ENCODE measurements at regions not wholly inside any gene's neighbourhood (a gene's known extent, or its start where the extent isn't known, plus 50 kb on each side); places are given as distances from the start of the nearest gene placed in this dataset.

DNA sequence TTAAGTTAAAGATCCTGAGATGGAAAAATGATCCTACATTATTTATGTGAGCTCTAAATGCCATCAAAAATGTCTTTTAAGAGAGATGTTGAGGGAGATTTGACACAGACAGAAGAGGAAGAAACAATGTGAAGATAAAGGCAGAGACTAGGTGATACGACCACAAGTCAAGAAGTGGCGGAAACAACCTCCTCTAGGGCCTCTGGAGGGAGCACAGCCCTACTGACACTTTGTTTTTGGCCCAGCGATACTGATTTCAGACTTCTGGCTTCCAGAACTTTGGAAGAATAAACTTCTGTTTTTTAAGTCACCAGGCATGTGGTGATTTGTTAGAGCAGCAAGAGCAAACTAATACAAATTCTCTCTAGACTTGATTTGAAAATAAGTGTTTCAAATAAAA is 1216.1 kb downstream of the FSTL5 start:
- DNase-seq (ENCODE audit: low spot score in 2 of 2) = no peak
- no peak for ATAC-seq
- no peak overlapping the region for H3K27ac Mint-ChIP-seq
- H3K36me3 Mint-ChIP-seq = no peaks in the 10 kb centered on the region
- peaks cover 5 to 9% of the 10 kb centered on the region in 2 donors for H3K9me3 Mint-ChIP-seq

DNA sequence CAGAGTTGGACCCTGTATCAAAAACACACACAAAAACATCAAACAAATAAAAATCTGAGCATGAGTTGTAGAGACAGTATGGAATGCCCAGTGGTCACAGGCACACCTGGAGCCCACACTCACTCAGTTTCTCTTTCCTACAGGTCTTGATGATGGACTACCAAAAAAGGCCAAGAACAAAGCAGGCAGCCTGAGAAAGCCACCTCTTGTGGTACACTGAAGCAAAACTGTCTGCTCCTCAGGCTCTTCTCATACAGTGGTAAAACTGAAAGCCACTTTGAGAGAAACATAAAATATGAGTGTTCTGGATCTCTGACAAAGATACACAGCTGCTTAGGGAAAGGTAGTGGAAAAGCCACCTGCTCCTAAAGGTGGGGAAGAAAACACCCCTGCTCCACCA is 1206.9 kb downstream of the FSTL5 start:
- no peak overlapping the region for H3K27ac Mint-ChIP-seq
- no peak for ATAC-seq
- no peaks in the 10 kb centered on the region for H3K36me3 Mint-ChIP-seq
- H3K9me3 Mint-ChIP-seq = peaks cover 3 to 19% of the 10 kb centered on the region in 2 donors
- no peak for DNase-seq (ENCODE audit: low spot score in 2 of 2)

DNA sequence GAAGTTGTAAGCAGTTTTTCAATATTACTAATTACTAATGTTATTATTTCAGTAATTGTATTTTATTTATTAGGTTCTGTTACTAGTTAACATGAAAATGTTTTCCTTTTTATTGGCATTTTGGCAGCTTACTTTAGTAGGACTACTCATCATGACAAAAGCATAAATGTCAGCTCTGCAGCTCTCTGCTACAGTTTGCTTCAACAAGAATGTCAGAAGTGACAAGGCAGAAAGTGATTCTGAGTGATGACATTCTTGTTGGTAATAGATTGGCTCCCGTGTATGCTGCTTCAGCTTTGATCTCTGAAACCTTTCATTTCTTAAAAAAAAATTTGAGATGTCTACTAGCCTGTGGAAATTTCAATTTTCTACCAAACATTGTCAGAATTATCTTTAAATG is 1193.9 kb downstream of the FSTL5 start:
- ATAC-seq = no peak
- Mint-ChIP-seq H3K27ac (no peak overlapping the region), H3K36me3 (no peaks in the 10 kb centered on the region), H3K9me3 (peaks cover 8 to 14% of the 10 kb centered on the region in 2 donors)
- DNase-seq (ENCODE audit: low spot score in 2 of 2) = no peak

DNA sequence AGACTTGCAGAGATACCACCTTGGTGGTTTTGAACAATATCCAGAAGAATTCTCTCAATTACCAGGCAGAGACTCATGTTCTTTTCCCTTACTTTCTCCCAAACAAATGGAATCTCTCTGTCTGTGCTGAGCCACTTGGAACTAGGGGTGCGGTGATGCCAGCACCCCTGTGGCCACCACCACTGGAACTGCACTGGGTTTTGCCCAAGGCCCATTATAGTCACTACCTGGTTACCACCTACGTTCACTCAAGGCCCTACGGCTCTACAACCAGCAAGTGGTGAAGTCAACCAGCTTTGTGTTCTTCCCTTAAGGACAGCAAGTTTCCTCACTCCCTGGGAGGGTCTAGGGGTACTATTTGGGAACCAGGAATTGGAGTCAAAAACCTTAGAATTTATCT is 1183.7 kb downstream of the FSTL5 start:
- Mint-ChIP-seq H3K9me3 (peaks cover 21 to 35% of the 10 kb centered on the region in 2 donors), H3K36me3 (peaks cover 0 to 6% of the 10 kb centered on the region in 2 donors), H3K27ac (no peak overlapping the region)
- ATAC-seq (no peak), DNase-seq (ENCODE audit: low spot score in 2 of 2) (no peak)

DNA sequence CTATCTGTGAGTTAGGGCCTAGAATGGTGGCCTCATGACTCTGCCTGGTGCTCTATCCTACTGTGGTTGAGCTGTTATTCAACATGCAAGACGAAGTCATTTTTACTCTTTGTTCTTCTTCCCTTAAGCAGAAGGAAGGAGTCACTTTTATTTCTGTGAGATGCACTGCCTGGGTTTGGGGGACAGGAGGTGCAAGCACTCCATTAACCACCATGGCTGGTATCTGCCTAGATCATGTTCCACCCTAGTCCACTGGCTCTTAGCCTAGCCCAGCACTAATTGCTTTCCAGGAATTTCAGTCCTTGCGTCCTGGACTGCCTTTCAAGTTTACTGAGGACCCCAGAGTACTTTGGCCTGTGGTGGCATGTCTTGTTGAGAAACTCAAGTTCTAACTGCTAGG is 1182.7 kb downstream of the FSTL5 start:
- Mint-ChIP-seq H3K36me3 (peaks cover 0 to 6% of the 10 kb centered on the region in 2 donors), H3K27ac (no peak overlapping the region), H3K9me3 (peaks cover 21 to 33% of the 10 kb centered on the region in 2 donors)
- no peak for DNase-seq (ENCODE audit: low spot score in 2 of 2)
- ATAC-seq = no peak

DNA sequence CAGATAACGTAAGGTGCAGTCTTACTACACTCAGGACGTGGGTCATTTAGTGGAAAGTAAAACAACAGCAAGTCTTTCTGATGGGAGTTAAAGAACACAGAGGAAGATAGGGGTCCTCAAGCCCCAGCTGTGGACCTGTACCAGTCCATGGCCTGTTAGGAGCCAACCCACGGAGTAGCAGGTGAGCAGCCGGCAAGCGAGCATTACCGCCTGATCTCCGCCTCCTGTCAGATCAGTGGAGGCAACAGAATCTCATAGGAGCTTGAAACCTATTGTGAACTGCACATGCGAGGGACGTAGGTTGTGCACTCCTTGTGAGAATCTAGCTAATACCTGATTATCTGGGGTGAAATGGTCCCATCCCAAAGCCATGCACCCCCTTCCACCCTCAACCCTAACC is 1180.8 kb downstream of the FSTL5 start:
- ATAC-seq (no peak), DNase-seq (ENCODE audit: low spot score in 2 of 2) (no peak)
- peaks cover 0 to 6% of the 10 kb centered on the region in 2 donors for H3K36me3 Mint-ChIP-seq
- H3K27ac Mint-ChIP-seq = no peak overlapping the region
- peaks cover 21 to 32% of the 10 kb centered on the region in 2 donors for H3K9me3 Mint-ChIP-seq

DNA sequence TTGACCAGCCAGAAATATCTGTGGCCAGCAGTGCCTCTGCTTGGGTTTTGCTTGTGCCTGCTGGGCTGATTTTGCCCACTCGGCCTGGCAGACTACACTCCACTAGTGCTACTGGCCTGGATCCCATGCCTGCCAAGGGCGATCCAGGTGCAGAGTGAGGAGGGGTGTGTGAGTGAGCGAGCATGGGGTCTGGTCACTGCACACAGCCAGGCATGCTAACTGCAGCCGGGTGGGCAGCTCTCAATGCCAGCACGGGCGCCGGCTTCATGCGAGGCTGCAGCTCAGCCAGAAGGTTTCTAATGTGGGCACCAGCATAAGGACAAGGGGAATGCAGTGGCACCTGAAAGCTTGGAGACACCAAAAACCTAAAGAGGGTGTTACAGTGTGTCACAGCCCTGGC is 1161.4 kb downstream of the FSTL5 start:
- H3K36me3 Mint-ChIP-seq = no peaks in the 10 kb centered on the region
- no peak overlapping the region for H3K27ac Mint-ChIP-seq
- ATAC-seq (no peak), DNase-seq (ENCODE audit: low spot score in 2 of 2) (no peak)
- peaks cover 0 to 9% of the 10 kb centered on the region in 2 donors for H3K9me3 Mint-ChIP-seq

DNA sequence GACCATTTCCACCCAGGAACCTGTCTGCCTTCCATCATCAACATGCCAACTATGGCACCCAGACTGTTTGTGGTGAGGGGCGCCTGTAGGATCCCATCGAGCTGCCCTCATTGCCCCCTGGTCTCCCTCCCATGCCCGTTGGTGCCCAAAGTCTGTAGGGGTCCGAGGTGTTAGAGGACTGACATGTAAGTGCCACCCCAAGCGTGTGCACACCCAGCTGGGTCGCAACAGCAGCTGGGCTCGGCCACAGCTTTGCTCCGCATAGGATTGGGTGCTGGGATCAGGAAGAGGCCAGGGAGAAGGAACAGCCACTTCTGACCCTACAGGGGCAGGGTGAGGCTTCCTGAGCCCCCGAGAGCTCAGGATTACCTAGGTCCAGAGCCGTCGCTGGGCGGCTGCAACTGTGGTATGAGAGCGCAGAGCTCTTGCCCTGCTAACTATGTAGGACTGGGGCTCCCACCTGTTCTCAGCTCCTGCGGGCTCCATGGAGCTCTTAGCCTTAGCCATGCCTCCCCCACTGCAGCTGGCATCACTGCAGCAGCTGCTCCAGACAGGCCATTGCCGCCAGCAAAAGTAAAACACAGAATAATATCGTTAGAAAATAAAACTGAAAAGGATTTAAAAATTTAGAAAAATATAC is 1160.3 kb downstream of the FSTL5 start:
- DNase-seq (ENCODE audit: low spot score in 2 of 2) (no peak), ATAC-seq (no peak)
- H3K36me3 Mint-ChIP-seq = no peaks in the 10 kb centered on the region
- H3K9me3 Mint-ChIP-seq = peaks cover 0 to 9% of the 10 kb centered on the region in 2 donors
- no peak overlapping the region for H3K27ac Mint-ChIP-seq

DNA sequence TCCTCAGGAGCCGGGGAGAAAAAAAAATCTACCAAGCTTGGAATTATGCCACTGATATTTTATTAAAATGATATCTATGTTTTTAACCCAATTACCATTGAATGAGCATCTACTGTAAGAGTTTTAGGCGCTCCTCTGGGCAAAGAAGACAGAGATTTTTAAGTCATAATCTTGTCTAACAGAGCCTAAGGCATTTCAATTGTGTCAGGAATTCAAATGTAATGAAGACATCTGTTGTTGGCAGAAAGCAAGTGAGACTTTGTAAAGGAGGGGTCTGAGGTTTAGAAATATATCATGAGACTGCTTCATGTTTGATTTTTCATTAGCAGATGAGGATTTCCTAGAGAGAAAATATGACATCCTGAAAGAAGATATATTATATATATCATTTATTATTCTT is 1158.1 kb downstream of the FSTL5 start:
- ATAC-seq (no peak), DNase-seq (ENCODE audit: low spot score in 2 of 2) (no peak)
- Mint-ChIP-seq H3K36me3 (no peaks in the 10 kb centered on the region), H3K9me3 (peaks cover 3 to 14% of the 10 kb centered on the region in 2 donors), H3K27ac (no peak overlapping the region)

DNA sequence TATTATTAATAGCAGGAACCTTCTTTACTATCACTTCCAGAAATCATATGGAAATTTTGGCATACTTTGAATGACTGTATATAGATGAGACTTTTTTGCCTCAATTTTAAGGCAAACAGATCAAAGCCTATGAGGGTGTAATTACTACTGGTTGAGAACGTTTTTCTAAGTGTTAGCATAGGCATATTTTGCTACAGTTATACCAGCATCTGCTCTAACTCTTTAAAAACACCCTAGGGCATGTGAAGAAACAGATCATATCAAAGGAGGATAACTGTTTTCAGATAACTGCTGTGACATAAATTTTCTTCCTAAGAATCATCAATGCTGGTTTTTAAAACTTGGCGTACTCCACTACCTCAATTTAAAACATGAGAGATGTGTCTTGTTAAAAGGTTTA is 1155.3 kb downstream of the FSTL5 start:
- no peak for DNase-seq (ENCODE audit: low spot score in 2 of 2)
- Mint-ChIP-seq H3K27ac (no peak overlapping the region), H3K9me3 (peaks cover 5 to 14% of the 10 kb centered on the region in 2 donors), H3K36me3 (no peaks in the 10 kb centered on the region)
- no peak for ATAC-seq

DNA sequence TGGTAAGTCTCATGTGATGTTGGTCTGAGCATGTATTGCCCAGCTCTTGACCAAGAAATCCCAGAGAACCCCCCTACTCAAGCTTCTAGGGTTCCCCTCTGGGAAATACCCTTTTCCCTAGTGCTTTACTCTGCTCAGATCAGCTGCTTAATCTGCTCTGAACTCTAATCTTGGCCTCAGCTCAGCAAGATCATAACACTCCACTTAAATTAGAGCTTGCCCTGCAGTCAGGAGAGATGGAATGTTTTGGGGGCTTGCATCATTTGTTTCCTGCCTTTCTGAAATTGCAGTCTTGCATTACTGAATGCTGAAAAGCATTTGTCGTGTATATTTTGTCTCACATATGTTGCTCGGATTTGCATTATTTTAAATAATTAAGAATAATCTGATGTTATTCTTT is 1153.6 kb downstream of the FSTL5 start:
- peaks cover 4 to 5% of the 10 kb centered on the region in 2 donors for H3K9me3 Mint-ChIP-seq
- no peak for DNase-seq (ENCODE audit: low spot score in 2 of 2)
- no peak overlapping the region for H3K27ac Mint-ChIP-seq
- ATAC-seq = no peak
- no peaks in the 10 kb centered on the region for H3K36me3 Mint-ChIP-seq
